Muscle of leg (tissue), 3 donors: ENCODE measurements at regions not wholly inside any gene's neighbourhood (a gene's known extent, or its start where the extent isn't known, plus 50 kb on each side); places are given as distances from the start of the nearest gene placed in this dataset.
"Not testable (repeated sequence)": the region's sequence is repeated elsewhere in the genome, so short reads cannot be mapped to it uniquely, and the experiment has no call there.

ENCODE experiments used
- DNase-seq: peaks from one replicate; pipeline ENCODE4 v3.0.0; 2013
- H3K27ac ChIP-seq: one replicate; pipeline ENCODE4 v1.5.1; 2013; ENCODE audit warnings: mild to moderate bottlenecking, low read length, control low read depth
- H3K27me3 ChIP-seq: one replicate; pipeline ENCODE4 v1.6.1; 2013; ENCODE audit warnings: low read length; ENCODE audit not compliant: control insufficient read depth, insufficient read depth
- H3K36me3 ChIP-seq: one replicate; pipeline ENCODE4 v1.6.1; 2013; ENCODE audit warnings: low read length; ENCODE audit not compliant: control insufficient read depth, insufficient read depth
- H3K4me1 ChIP-seq: one replicate; pipeline ENCODE4 v1.6.1; 2013; ENCODE audit warnings: low read length; ENCODE audit not compliant: control insufficient read depth, insufficient read depth
- H3K4me3 ChIP-seq: one replicate; pipeline ENCODE4 v1.5.1; 2013; ENCODE audit warnings: low read length, control low read depth
- H3K9me3 ChIP-seq: replicated peaks from 2 replicates; pipeline ENCODE4 v1.6.1; 2013; ENCODE audit warnings: low read depth, low read length; ENCODE audit not compliant: control insufficient read depth
- WGBS: methylation state at CpG from one replicate; pipeline ENCODE4 v1.1.5; 2013; ENCODE audit warnings: missing lambda C conversion rate; ENCODE audit not compliant: insufficient coverage; 5-methylcytosine and 5-hydroxymethylcytosine counted together

GRCh38 chr12:28035500-28035899 lies 63.0 kb upstream of the PTHLH start:
- peak; percentile 6 for DNase-seq
- H3K36me3 ChIP-seq: no peaks in the 10 kb centered on the region
- no CpG with 5 or more reads among the region's 1 CpG for WGBS
- no peaks in the 10 kb centered on the region for H3K4me1 ChIP-seq
- H3K4me3 ChIP-seq: no peak overlapping the region
- H3K9me3 ChIP-seq: no peaks in the 10 kb centered on the region
- no peaks in the 10 kb centered on the region for H3K27me3 ChIP-seq
- H3K27ac ChIP-seq: no peak overlapping the region

GRCh38 chr12:28036940-28037339 lies 64.4 kb upstream of the PTHLH start:
- Histone ChIP-seq H3K36me3 (no peaks in the 10 kb centered on the region), H3K27ac (no peak overlapping the region), H3K4me1 (no peaks in the 10 kb centered on the region), H3K4me3 (no peak overlapping the region), H3K9me3 (no peaks in the 10 kb centered on the region), H3K27me3 (no peaks in the 10 kb centered on the region)
- DNase-seq: no peak
- WGBS: 80% methylated on average over 1 of the region's 3 CpGs

- Histone ChIP-seq H3K27me3 (no peaks in the 10 kb centered on the region), H3K9me3 (no peaks in the 10 kb centered on the region), H3K27ac (no peak overlapping the region), H3K4me3 (no peak overlapping the region), H3K4me1 (no peaks in the 10 kb centered on the region), H3K36me3 (no peaks in the 10 kb centered on the region)
- no peak for DNase-seq
- WGBS: 40% methylated on average over 1 of the region's 2 CpGs
Measured at GRCh38 chr12:28040246-28040645, 67.7 kb upstream of the PTHLH start.

GRCh38 chr12:28046600-28046999 lies 74.1 kb upstream of the PTHLH start:
- WGBS: no CpG with 5 or more reads among the region's 3 CpGs
- not testable (repeated sequence) for H3K27me3 ChIP-seq, DNase-seq, H3K4me3 ChIP-seq, H3K27ac ChIP-seq, H3K4me1 ChIP-seq, H3K9me3 ChIP-seq, H3K36me3 ChIP-seq

GRCh38 chr12:28050606-28051005 lies 78.1 kb upstream of the PTHLH start:
- WGBS: no CpG with 5 or more reads among the region's 2 CpGs
- no peak for DNase-seq
- Histone ChIP-seq H3K4me1 (no peaks in the 10 kb centered on the region), H3K9me3 (peaks cover 3% of the 10 kb centered on the region), H3K27ac (no peak overlapping the region), H3K4me3 (no peak overlapping the region), H3K27me3 (no peaks in the 10 kb centered on the region), H3K36me3 (no peaks in the 10 kb centered on the region)

- no peak overlapping the region for H3K27ac ChIP-seq
- WGBS: 41% methylated on average over 3 of the region's 5 CpGs
- DNase-seq: no peak
- no peaks in the 10 kb centered on the region for H3K27me3 ChIP-seq
- no peak overlapping the region for H3K4me3 ChIP-seq
- no peaks in the 10 kb centered on the region for H3K4me1 ChIP-seq
- H3K9me3 ChIP-seq: no peaks in the 10 kb centered on the region
- H3K36me3 ChIP-seq: no peaks in the 10 kb centered on the region
Measured at GRCh38 chr12:28051516-28052354, 79.2 kb upstream of the PTHLH start.

GRCh38 chr12:28053564-28053963 lies 81.0 kb upstream of the PTHLH start:
- Histone ChIP-seq H3K36me3 (no peaks in the 10 kb centered on the region), H3K4me1 (no peaks in the 10 kb centered on the region), H3K4me3 (no peak overlapping the region), H3K9me3 (no peaks in the 10 kb centered on the region), H3K27me3 (no peaks in the 10 kb centered on the region), H3K27ac (no peak overlapping the region)
- no peak for DNase-seq
- WGBS: 88% methylated on average over 1 of the region's 5 CpGs

- H3K4me1 ChIP-seq: no peaks in the 10 kb centered on the region
- no peaks in the 10 kb centered on the region for H3K36me3 ChIP-seq
- no peak overlapping the region for H3K27ac ChIP-seq
- no peak overlapping the region for H3K4me3 ChIP-seq
- no peaks in the 10 kb centered on the region for H3K9me3 ChIP-seq
- DNase-seq: no peak
- WGBS: no CpG with 5 or more reads among the region's 1 CpG
- H3K27me3 ChIP-seq: no peaks in the 10 kb centered on the region
Measured at GRCh38 chr12:28054583-28054982, 82.0 kb upstream of the PTHLH start.

GRCh38 chr12:28057856-28058615 lies 85.5 kb upstream of the PTHLH start:
- Histone ChIP-seq H3K9me3 (no peaks in the 10 kb centered on the region), H3K36me3 (no peaks in the 10 kb centered on the region), H3K27me3 (no peaks in the 10 kb centered on the region), H3K4me3 (no peak overlapping the region), H3K27ac (no peak overlapping the region), H3K4me1 (no peaks in the 10 kb centered on the region)
- no peak for DNase-seq
- 38% methylated on average over 2 of the region's 8 CpGs for WGBS

- no peaks in the 10 kb centered on the region for H3K36me3 ChIP-seq
- DNase-seq: no peak
- H3K4me1 ChIP-seq: no peaks in the 10 kb centered on the region
- H3K4me3 ChIP-seq: no peak overlapping the region
- WGBS: no CpG with 5 or more reads among the region's 1 CpG
- no peak overlapping the region for H3K27ac ChIP-seq
- H3K9me3 ChIP-seq: no peaks in the 10 kb centered on the region
- H3K27me3 ChIP-seq: no peaks in the 10 kb centered on the region
Measured at GRCh38 chr12:28059220-28059619, 86.7 kb upstream of the PTHLH start.
